K562 (cell line): ENCODE measurements at regions not wholly inside any gene's neighbourhood (a gene's known extent, or its start where the extent isn't known, plus 50 kb on each side); places are given as distances from the start of the nearest gene placed in this dataset.

ENCODE experiments used
- ATAC-seq: fragments of 200-7000 bp; cut with Tn5 transposase; 3 replicates; pipeline ENCODE4 v1.9.1; 2020; ENCODE audit warnings: moderate library complexity
- BruUV-seq: library from RNA; stranded (reverse); fragments of 400-500 nt; replicated peaks from 2 replicates; lab custom pipeline; 2021; lab: Mats Ljungman, UMichigan
- CTCF ChIA-PET: fragments of 300-600 bp; formaldehyde crosslinking; extraction: SDS; loops from one replicate; lab custom pipeline; 2021; ENCODE audit warnings: low intra/inter-chr PET ratio; lab: Yijun Ruan, JAX
- POLR2A ChIA-PET: fragments of 300-600, 350-650 bp; sonication (Branson Sonifier 250); formaldehyde crosslinking; extraction: SDS; loops from one replicate; lab custom pipeline; 2021; ENCODE audit warnings: antibody characterized with exemption, inconsistent platforms; lab: Yijun Ruan, JAX
- DNase-seq, 4 experiments: peaks; one replicate each; pipeline versions ENCODE4 v3.0.0 to v3.0.0-alpha.2; 2011 to 2018; ENCODE audit warnings: low spot score in 3 of 4, mixed read lengths in 3 of 4; ENCODE audit errors: extremely low read depth in 1 of 4
- FAIRE-seq: peaks from 2 replicates; lab custom pipeline; 2011; peaks lifted over from hg19 to GRCh38; lab: Jason Lieb, UNC
- H2AFZ ChIP-seq: 2 replicates; pipeline ENCODE4 v1.6.0; 2011; ENCODE audit warnings: low read depth, low read length, control low read depth, inconsistent platforms
- H3K27ac ChIP-seq: fragments of 200-600 bp; 3 replicates; pipeline ENCODE4 v1.8.0; 2011; ENCODE audit warnings: low read depth, mild to moderate bottlenecking, control low read depth, inconsistent platforms, low read length, moderate library complexity, mixed read lengths; ENCODE audit errors: extremely low read depth
- H3K27me3 ChIP-seq, 2 experiments: fragments of 300-600 bp in 1 of 2; 2 replicates in 1 of 2; 3 replicates in 1 of 2; pipeline versions ENCODE4 v1.6.0 to v1.8.0; 2011; ENCODE audit warnings: inconsistent platforms in 2 of 2, low read length in 2 of 2, mild to moderate bottlenecking in 1 of 2, mixed read lengths in 1 of 2, moderate library complexity in 1 of 2; ENCODE audit not compliant: control insufficient read depth in 2 of 2, insufficient read depth in 2 of 2
- H3K36me3 ChIP-seq: fragments of 300-600 bp; 3 replicates; pipeline ENCODE4 v1.8.0; 2011; ENCODE audit warnings: mild to moderate bottlenecking, low read length, inconsistent platforms; ENCODE audit not compliant: control insufficient read depth, insufficient read depth
- H3K4me1 ChIP-seq, 2 experiments: fragments of 200-600 bp in 1 of 2; replicated peaks in 1 of 2; 2 replicates in 1 of 2; 3 replicates in 1 of 2; pipeline versions ENCODE4 v1.5.1 to v1.8.0; 2011; ENCODE audit warnings: inconsistent platforms in 2 of 2, low read length in 2 of 2, mild to moderate bottlenecking in 1 of 2, mixed read lengths in 1 of 2, moderate library complexity in 1 of 2; ENCODE audit not compliant: control insufficient read depth in 2 of 2, insufficient read depth in 2 of 2
- H3K4me2 ChIP-seq: 2 replicates; pipeline ENCODE4 v1.6.1; 2011; ENCODE audit warnings: low read length, control low read depth, inconsistent platforms, mixed read lengths; ENCODE audit not compliant: insufficient read depth
- H3K4me3 ChIP-seq: fragments of 200-600 bp; sonication (generic), shearing (Covaris generic); 2 replicates; pipeline ENCODE4 v1.5.1; 2016; ENCODE audit warnings: control low read depth, inconsistent platforms
- H3K79me2 ChIP-seq: fragments of 200-600 bp; 3 replicates; pipeline ENCODE4 v1.8.0; 2011; ENCODE audit warnings: low read length, inconsistent platforms; ENCODE audit not compliant: control insufficient read depth, insufficient read depth
- H3K9ac ChIP-seq, 2 experiments: 2 replicates each; pipeline versions ENCODE4 v1.6.0 to v1.6.1; 2011; ENCODE audit warnings: low read depth in 2 of 2, low read length in 2 of 2, control low read depth in 1 of 2, inconsistent platforms in 1 of 2, mild to moderate bottlenecking in 1 of 2, mixed read lengths in 1 of 2; ENCODE audit not compliant: insufficient read depth in 1 of 2
- H3K9me1 ChIP-seq: one replicate; pipeline ENCODE4 v1.6.0; 2011; ENCODE audit warnings: inconsistent platforms, mild to moderate bottlenecking, low read length, moderate library complexity; ENCODE audit not compliant: control insufficient read depth, insufficient read depth
- H3K9me3 ChIP-seq: replicated peaks from 2 replicates; pipeline ENCODE4 v1.5.1; 2011; ENCODE audit warnings: low read depth, low read length, inconsistent platforms; ENCODE audit not compliant: control insufficient read depth, insufficient read depth
- H4K20me1 ChIP-seq: replicated peaks from 2 replicates; pipeline ENCODE4 v1.6.1; 2011; ENCODE audit warnings: low read length, inconsistent platforms, mixed read lengths; ENCODE audit not compliant: control insufficient read depth, insufficient read depth
- CBX1 ChIP-seq: sonication (generic); IDR thresholded peaks from 2 replicates; pipeline ENCODE4 v1.6.1; 2016; ENCODE audit warnings: antibody characterized with exemption, low read depth, mild to moderate bottlenecking
- FOXJ3 ChIP-seq: sonication (generic); formaldehyde crosslinking; IDR thresholded peaks from 2 replicates; pipeline ENCODE4 v1.4.0; 2020; ENCODE audit warnings: mild to moderate bottlenecking, missing genetic modification reagents
- MCM2 ChIP-seq: fragments of 450-650 bp; IDR thresholded peaks from 2 replicates; pipeline ENCODE4 v1.6.1; 2017; ENCODE audit warnings: low read depth, mild to moderate bottlenecking
- ZBTB8A ChIP-seq: fragments of 450-650 bp; IDR thresholded peaks from 2 replicates; pipeline ENCODE4 v1.6.1; 2018; ENCODE audit warnings: mild to moderate bottlenecking, moderate library complexity; ENCODE audit not compliant: partially characterized antibody
- WGBS: fragments of 100-300 bp; shearing (Covaris generic); methylation state at CpG from one replicate; pipeline ENCODE4 v1.1.6; 2016; ENCODE audit warnings: low coverage, mixed read lengths; ENCODE audit not compliant: insufficient coverage; ENCODE audit errors: missing lambda C conversion rate; 5-methylcytosine and 5-hydroxymethylcytosine counted together
- in situ Hi-C: fragments of 300-500 bp; cut with MboI; formaldehyde crosslinking; loops from 4 replicates; pipeline ENCODE4 v1.15.0; 2018; ENCODE audit warnings: inconsistent platforms, mixed read lengths
- intact Hi-C: fragments of 100-400 bp; cut with micrococcal nuclease; formaldehyde crosslinking; loops from 2 replicates; pipeline ENCODE4 v1.14.2; 2022
- TF ChIP-seq, protein P1 (sequence below): fragments of 450-650 bp; IDR thresholded peaks from 2 replicates; pipeline ENCODE4 v1.6.1; 2016; ENCODE audit warnings: borderline replicate concordance
- TF ChIP-seq, protein P2 (sequence below): sonication (generic); formaldehyde crosslinking; IDR thresholded peaks from 2 replicates; pipeline ENCODE4 v1.8.0; 2022; ENCODE audit warnings: mild to moderate bottlenecking, missing genetic modification reagents, borderline replicate concordance

DNA sequence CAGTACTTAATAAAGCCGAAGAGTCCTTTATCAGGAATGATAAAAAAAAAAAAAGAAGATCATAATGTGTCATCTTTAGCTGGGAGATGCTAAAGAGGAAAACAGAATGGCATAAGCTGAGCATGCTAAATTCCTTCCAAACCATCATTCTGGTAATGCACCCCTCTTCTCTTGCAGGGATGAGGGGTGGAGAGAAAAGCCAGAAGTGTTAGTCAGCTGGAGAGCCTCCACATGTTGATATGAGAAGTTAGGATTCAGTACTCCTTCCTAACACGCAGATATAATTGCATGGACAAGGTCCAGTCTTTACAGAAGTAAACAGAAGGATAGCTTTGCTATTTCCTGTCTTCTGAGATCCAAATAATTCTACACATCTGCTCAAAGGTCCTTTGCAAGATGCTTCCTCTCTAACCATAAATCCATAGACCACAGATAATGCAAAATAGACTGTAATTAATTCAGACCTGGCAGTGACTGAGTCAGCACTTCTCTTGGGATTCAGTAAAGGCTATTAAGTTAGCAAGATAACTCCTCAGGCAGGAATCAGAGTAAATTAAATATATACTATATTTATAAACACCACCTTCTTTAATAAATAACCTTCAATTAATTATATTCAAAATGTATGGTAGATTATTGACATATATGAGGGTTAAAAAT, 930.0 kb upstream of the KLHL29 start:
- no peak for ATAC-seq

More for the DNA sequence above, 930.0 kb upstream of the KLHL29 start:
- intact Hi-C loops = no loop called here
- Histone ChIP-seq H3K4me2 (no peak overlapping the region), H3K9ac (no peak overlapping the region), H3K27me3 (no peaks in the 10 kb centered on the region), H3K79me2 (no peaks in the 10 kb centered on the region), H3K9me3 (no peaks in the 10 kb centered on the region), H3K4me1 (no peaks in the 10 kb centered on the region), H3K36me3 (no peaks in the 10 kb centered on the region), H3K9me1 (no peaks in the 10 kb centered on the region), H3K4me3 (no peak overlapping the region), H3K27ac (no peak overlapping the region), H2AFZ (no peak overlapping the region), H4K20me1 (no peaks in the 10 kb centered on the region)
- ChIA-PET POLR2A (no interaction called here), CTCF (no interaction called here)
- no peak for FAIRE-seq
- in situ Hi-C loops = no loop called here
- BruUV-seq = no TSS peak
- TF ChIP-seq, protein P1, sequence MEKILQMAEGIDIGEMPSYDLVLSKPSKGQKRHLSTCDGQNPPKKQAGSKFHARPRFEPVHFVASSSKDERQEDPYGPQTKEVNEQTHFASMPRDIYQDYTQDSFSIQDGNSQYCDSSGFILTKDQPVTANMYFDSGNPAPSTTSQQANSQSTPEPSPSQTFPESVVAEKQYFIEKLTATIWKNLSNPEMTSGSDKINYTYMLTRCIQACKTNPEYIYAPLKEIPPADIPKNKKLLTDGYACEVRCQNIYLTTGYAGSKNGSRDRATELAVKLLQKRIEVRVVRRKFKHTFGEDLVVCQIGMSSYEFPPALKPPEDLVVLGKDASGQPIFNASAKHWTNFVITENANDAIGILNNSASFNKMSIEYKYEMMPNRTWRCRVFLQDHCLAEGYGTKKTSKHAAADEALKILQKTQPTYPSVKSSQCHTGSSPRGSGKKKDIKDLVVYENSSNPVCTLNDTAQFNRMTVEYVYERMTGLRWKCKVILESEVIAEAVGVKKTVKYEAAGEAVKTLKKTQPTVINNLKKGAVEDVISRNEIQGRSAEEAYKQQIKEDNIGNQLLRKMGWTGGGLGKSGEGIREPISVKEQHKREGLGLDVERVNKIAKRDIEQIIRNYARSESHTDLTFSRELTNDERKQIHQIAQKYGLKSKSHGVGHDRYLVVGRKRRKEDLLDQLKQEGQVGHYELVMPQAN = no peak
- TF ChIP-seq FOXJ3 (CRISPR knock-in tag) = no peak
- TF ChIP-seq MCM2 = no peak
- no peak for TF ChIP-seq CBX1
- no peak for TF ChIP-seq ZBTB8A
- TF ChIP-seq, protein P2, sequence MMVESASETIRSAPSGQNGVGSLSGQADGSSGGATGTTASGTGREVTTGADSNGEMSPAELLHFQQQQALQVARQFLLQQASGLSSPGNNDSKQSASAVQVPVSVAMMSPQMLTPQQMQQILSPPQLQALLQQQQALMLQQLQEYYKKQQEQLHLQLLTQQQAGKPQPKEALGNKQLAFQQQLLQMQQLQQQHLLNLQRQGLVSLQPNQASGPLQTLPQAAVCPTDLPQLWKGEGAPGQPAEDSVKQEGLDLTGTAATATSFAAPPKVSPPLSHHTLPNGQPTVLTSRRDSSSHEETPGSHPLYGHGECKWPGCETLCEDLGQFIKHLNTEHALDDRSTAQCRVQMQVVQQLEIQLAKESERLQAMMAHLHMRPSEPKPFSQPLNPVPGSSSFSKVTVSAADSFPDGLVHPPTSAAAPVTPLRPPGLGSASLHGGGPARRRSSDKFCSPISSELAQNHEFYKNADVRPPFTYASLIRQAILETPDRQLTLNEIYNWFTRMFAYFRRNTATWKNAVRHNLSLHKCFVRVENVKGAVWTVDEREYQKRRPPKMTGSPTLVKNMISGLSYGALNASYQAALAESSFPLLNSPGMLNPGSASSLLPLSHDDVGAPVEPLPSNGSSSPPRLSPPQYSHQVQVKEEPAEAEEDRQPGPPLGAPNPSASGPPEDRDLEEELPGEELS (CRISPR knock-in tag) = no peak
- no peak for DNase-seq
- WGBS = 0% methylated on average over 2 of the region's 2 CpGs
